ENCODE measurements at regions not wholly inside any gene's neighbourhood (a gene's known extent, or its start where the extent isn't known, plus 50 kb on each side); places are given as distances from the start of the nearest gene placed in this dataset.

- DNase-seq = no peak
These were observed 257.9 kb downstream of the CDH26 start for GRCh38 chr20:60215816-60216730.

GRCh38 chr20:60219231-60219630 lies 261.0 kb downstream of the CDH26 start:
- no peak for DNase-seq

- DNase-seq = no peak
These were observed 261.9 kb downstream of the CDH26 start for GRCh38 chr20:60219984-60220562.

GRCh38 chr20:60220706-60221105 lies 262.5 kb downstream of the CDH26 start:
- DNase-seq = no peak

GRCh38 chr20:60221593-60221992 lies 263.4 kb downstream of the CDH26 start:
- DNase-seq = no peak

- DNase-seq = no peak
These were observed 264.3 kb downstream of the CDH26 start for GRCh38 chr20:60222497-60222896.

GRCh38 chr20:60223174-60223573 lies 265.0 kb downstream of the CDH26 start:
- DNase-seq = no peak

- DNase-seq = no peak
These were observed 266.7 kb downstream of the CDH26 start for GRCh38 chr20:60224914-60225313.

- DNase-seq = no peak
These were observed 270.0 kb downstream of the CDH26 start for GRCh38 chr20:60228255-60228654.

GRCh38 chr20:60232380-60232779 lies 274.2 kb downstream of the CDH26 start:
- DNase-seq = no peak

GRCh38 chr20:60233018-60233630 lies 274.9 kb downstream of the CDH26 start:
- DNase-seq = no peak

- no peak for DNase-seq
These were observed 278.4 kb downstream of the CDH26 start for GRCh38 chr20:60236613-60237012.

GRCh38 chr20:60237981-60238380 lies 279.8 kb downstream of the CDH26 start:
- no peak for DNase-seq

GRCh38 chr20:60238992-60239660 lies 280.9 kb downstream of the CDH26 start:
- DNase-seq = no peak

- DNase-seq = no peak
These were observed 281.7 kb downstream of the CDH26 start for GRCh38 chr20:60239956-60240355.

- DNase-seq = no peak
These were observed 282.2 kb downstream of the CDH26 start for GRCh38 chr20:60240415-60240814.

GRCh38 chr20:60240986-60241385 lies 282.8 kb downstream of the CDH26 start:
- DNase-seq = no peak

- no peak for DNase-seq
These were observed 284.7 kb downstream of the CDH26 start for GRCh38 chr20:60242836-60243505.

GRCh38 chr20:60244373-60245146 lies 286.3 kb downstream of the CDH26 start:
- no peak for DNase-seq

GRCh38 chr20:60246751-60247150 lies 288.5 kb downstream of the CDH26 start:
- no peak for DNase-seq

- no peak for DNase-seq
These were observed 291.2 kb downstream of the CDH26 start for GRCh38 chr20:60249436-60249835.

GRCh38 chr20:60250251-60250650 lies 292.0 kb downstream of the CDH26 start:
- no peak for DNase-seq

Measured in activated CD4-positive, CD25-positive, alpha-beta regulatory T cell (primary cell).